Esophagus squamous epithelium (tissue), 4 donors: ENCODE measurements at regions not wholly inside any gene's neighbourhood (a gene's known extent, or its start where the extent isn't known, plus 50 kb on each side); places are given as distances from the start of the nearest gene placed in this dataset.

Source experiments
- CTCF ChIP-seq, 6 experiments: fragments of 450-650 bp in 4 of 6; fragments of 200-600 bp in 2 of 6; sonication (generic) in 2 of 6; IDR thresholded peaks; one replicate each; pipeline ENCODE4 v1.5.1; 2016 to 2019; ENCODE audit warnings: antibody characterized with exemption in 6 of 6, mild to moderate bottlenecking in 4 of 6, moderate library complexity in 4 of 6
- POLR2A ChIP-seq, 4 donors: fragments of 450-650 bp; IDR thresholded peaks; one replicate each; pipeline ENCODE4 v1.6.1; 2017; ENCODE audit warnings: antibody characterized with exemption in 4 of 4, mild to moderate bottlenecking in 4 of 4, moderate library complexity in 3 of 4

- no peak for TF ChIP-seq POLR2A (IDR thresholded peaks at IDR 0.05)
- TF ChIP-seq CTCF (IDR thresholded peaks at IDR 0.05), result no peak
Observed at GRCh38 chr1:101484689-101485338, 248.0 kb downstream of the S1PR1 start.
